Stimulated activated effector memory CD8-positive, alpha-beta T cell treated with anti-CD3 and anti-CD28 coated beads, Interleukin-12 subunit alpha, Interleukin-12 subunit beta, amount 100 ng/mL, for 72 hours (primary cell): ENCODE measurements at regions not wholly inside any gene's neighbourhood (a gene's known extent, or its start where the extent isn't known, plus 50 kb on each side); places are given as distances from the start of the nearest gene placed in this dataset.

Source experiments
- ATAC-seq: fragments of 150-1000 bp; cut with Tn5 transposase; 2 replicates; pipeline ENCODE4 v1.10.0; 2021
- DNase-seq, 2 donors: peaks; one replicate each; pipeline ENCODE4 v3.0.0; 2021 to 2022; ENCODE audit warnings: low spot score in 2 of 2
- H3K27ac Mint-ChIP-seq: one replicate; pipeline ENCODE4 v1.8.0; 2022; ENCODE audit warnings: mild to moderate bottlenecking, mixed read lengths
- H3K36me3 Mint-ChIP-seq: one replicate; pipeline ENCODE4 v1.8.0; 2022; ENCODE audit warnings: mild to moderate bottlenecking, mixed read lengths
- H3K4me1 Mint-ChIP-seq: one replicate; pipeline ENCODE4 v1.8.0; 2022; ENCODE audit warnings: mixed read lengths
- H3K4me3 Mint-ChIP-seq: one replicate; pipeline ENCODE4 v1.8.0; 2022; ENCODE audit warnings: mild to moderate bottlenecking, mixed read lengths
- H3K9me3 Mint-ChIP-seq: one replicate; pipeline ENCODE4 v1.8.0; 2022; ENCODE audit warnings: mixed read lengths

DNA sequence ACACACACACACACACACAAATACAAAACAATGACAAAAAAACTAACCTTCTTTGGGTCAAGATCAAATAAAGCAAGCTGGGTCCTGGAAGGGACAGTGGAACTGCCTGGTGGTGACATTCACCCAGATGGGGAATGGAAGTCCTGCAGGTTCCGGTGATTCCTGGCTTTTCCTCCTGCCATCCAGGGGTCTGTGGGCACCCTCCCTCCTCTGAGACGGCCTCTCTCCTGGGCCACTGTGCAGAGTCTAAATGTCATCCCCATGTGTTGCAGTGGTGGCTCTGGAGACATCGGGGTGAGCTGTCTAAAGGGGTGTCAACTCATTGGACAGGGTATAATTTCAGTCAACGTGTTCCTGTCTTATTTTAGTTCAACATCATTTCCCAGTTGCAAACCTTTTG, 248.2 kb downstream of the ZNF536 start:
- Mint-ChIP-seq H3K9me3 (peaks cover 9% of the 10 kb centered on the region), H3K4me3 (no peak overlapping the region), H3K27ac (no peak overlapping the region), H3K36me3 (no peaks in the 10 kb centered on the region), H3K4me1 (no peaks in the 10 kb centered on the region)
- no peak for DNase-seq
- ATAC-seq: no peak

DNA sequence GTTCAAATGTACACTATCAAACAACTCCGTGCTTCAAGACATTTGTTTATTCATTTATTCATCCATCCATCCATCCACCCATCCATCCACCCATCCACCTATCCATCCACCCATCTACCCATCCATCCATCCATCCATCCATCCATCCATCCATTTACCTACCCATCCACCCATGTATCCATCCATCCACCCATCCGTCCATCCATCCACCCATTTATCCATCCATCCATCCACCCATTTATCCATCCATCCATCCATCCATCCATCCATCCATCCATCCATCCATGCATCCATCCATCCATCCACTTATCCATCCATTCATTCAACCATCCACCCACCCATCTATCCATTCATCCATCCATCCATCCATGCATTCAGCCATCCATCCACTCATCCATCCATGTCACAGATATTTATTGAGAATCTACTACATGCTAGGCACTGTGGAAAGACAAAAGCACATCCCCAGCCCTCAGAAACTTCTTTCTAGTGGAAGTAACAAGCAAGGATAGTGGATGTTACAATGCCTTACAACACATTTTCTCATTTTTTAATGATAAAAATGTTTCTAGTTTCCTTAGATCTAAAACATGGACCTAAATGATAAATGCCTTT, 237.6 kb downstream of the ZNF536 start:
- no peak overlapping the region for H3K27ac Mint-ChIP-seq
- ATAC-seq (no peak), DNase-seq (no peak)
- H3K4me1 Mint-ChIP-seq: no peaks in the 10 kb centered on the region
- H3K4me3 Mint-ChIP-seq: no peak overlapping the region
- H3K36me3 Mint-ChIP-seq: no peaks in the 10 kb centered on the region
- no peaks in the 10 kb centered on the region for H3K9me3 Mint-ChIP-seq

DNA sequence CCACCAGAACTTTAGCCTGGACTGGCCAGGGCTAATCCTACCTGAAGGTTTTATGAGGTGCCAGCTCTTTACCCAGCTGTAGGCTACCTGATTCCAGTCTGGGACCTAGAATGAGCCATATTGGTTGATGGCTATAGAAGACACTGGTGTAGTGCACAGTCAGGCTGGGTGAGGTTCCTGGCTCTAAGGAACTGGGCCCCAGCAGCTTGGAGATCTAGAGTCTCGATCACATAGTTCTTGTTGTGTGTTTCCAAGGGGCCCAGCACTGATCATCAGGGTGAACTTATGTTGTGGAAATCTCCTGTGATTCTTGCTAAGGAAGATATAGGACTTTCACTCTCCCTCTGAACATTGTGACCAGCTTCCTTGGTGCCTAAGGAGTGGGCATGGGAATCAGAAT, 236.3 kb downstream of the ZNF536 start:
- Mint-ChIP-seq H3K4me1 (no peaks in the 10 kb centered on the region), H3K4me3 (no peak overlapping the region), H3K9me3 (no peaks in the 10 kb centered on the region), H3K36me3 (no peaks in the 10 kb centered on the region), H3K27ac (no peak overlapping the region)
- DNase-seq: no peak
- ATAC-seq: no peak
